ENCODE measurements at regions not wholly inside any gene's neighbourhood (a gene's known extent, or its start where the extent isn't known, plus 50 kb on each side); places are given as distances from the start of the nearest gene placed in this dataset.

DNA sequence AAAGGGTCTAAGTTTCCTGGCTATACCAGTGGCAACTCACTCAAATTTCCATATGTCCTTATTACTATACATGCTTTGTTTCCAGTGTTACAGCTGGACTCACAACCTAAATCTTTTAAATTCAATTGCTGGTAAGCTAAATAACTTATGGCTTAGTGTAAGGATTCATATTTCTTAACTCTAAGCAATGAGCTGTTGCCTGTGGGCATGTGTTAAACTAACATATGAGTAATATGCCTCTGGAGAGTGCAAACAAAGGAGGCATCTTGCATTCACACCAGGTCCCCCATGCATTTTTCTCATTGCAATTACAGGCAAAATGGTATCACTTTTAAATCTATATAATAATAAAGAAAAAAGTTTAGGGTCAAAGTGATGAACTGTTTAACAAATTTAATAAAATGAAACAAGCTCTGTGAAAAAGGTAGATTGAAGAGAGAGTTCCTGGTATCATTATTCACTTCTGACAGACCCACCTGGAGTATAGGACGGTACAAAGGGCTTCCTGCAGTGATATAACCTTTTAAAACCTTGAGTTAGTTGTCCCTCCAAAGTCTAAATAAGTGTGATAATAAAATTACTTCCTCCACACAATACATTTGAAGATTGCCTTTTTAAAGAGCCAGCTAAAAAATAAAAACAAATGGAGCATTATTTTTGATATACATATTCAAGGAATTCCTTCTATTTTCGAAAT, 57.6 kb upstream of the HMGCLL1 start:
- peak; percentile 47 for DNase-seq

DNA sequence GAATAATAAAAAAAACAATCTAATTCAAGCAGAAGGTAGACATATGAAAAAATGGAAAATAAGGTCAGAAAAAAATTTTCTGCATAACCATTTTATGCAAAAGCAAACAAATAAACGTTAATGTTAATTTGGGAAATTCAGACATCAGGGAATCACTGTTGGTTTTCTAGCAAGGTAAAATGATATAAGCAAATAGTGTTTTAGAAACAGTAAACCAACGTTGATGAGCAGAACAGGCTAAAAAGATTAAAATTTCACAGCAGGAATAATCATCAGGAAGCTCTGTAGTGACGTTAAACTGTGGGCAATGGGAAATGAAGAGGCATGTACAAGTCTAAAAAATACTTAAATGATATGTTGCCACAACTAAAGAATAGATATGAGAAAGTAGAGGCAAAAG, 54.5 kb upstream of the HMGCLL1 start:
- no peak for DNase-seq

DNA sequence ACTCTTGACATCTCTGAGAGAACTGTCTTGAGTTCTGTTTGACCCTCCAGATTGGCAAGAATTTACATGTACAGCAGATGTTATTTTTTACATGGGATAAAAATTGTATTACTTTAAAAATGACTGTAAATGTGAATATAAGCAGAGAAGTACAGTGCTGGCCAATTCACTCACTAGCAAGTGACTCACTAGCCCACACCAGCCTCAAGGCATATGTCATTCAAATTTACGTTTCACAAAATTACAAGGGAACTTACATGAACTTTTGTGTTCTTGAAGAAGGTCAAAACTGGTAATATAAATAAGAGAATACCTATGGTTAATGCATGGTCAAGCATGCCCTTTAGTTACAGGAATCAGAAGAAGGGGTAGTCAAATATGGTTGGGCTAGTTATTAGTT, 54.0 kb upstream of the HMGCLL1 start:
- DNase-seq: no peak
